Ecto neural progenitor cell (in vitro differentiated cells): ENCODE measurements at regions not wholly inside any gene's neighbourhood (a gene's known extent, or its start where the extent isn't known, plus 50 kb on each side); places are given as distances from the start of the nearest gene placed in this dataset.

Experiments
- DNase-seq: peaks from one replicate; pipeline ENCODE4 v3.0.0-alpha.2; 2018; ENCODE audit warnings: low spot score

- no peak for DNase-seq
Measured at GRCh38 chr13:40118337-40118736, 462.9 kb downstream of the COG6 start.

GRCh38 chr13:40119852-40120251 lies 464.4 kb downstream of the COG6 start:
- no peak for DNase-seq

- DNase-seq: no peak
Measured at GRCh38 chr13:40120288-40120687, 464.8 kb downstream of the COG6 start.

GRCh38 chr13:40120781-40121180 lies 465.3 kb downstream of the COG6 start:
- no peak for DNase-seq

- DNase-seq: no peak
Measured at GRCh38 chr13:40121722-40122121, 466.3 kb downstream of the COG6 start.

- no peak for DNase-seq
Measured at GRCh38 chr13:40123962-40124632, 468.6 kb downstream of the COG6 start.

- no peak for DNase-seq
Measured at GRCh38 chr13:40124633-40125015, 469.2 kb downstream of the COG6 start.

- no peak for DNase-seq
Measured at GRCh38 chr13:40125336-40125735, 469.9 kb downstream of the COG6 start.

- DNase-seq: no peak
Measured at GRCh38 chr13:40126306-40127085, 471.0 kb downstream of the COG6 start.

- DNase-seq: no peak
Measured at GRCh38 chr13:40127476-40127875, 472.0 kb downstream of the COG6 start.

GRCh38 chr13:40127925-40128324 lies 472.5 kb downstream of the COG6 start:
- DNase-seq: no peak

- DNase-seq: no peak
Measured at GRCh38 chr13:40129467-40129866, 474.0 kb downstream of the COG6 start.

- no peak for DNase-seq
Measured at GRCh38 chr13:40130871-40131636, 475.6 kb downstream of the COG6 start.

GRCh38 chr13:40132249-40132648 lies 476.8 kb downstream of the COG6 start:
- no peak for DNase-seq

GRCh38 chr13:40136896-40137295 lies 481.4 kb downstream of the COG6 start:
- no peak for DNase-seq

GRCh38 chr13:40137400-40137799 lies 481.9 kb downstream of the COG6 start:
- no peak for DNase-seq

- DNase-seq: no peak
Measured at GRCh38 chr13:40139896-40140520, 484.5 kb downstream of the COG6 start.

GRCh38 chr13:40141859-40142555 lies 486.5 kb downstream of the COG6 start:
- no peak for DNase-seq

GRCh38 chr13:40143106-40143505 lies 487.6 kb downstream of the COG6 start:
- no peak for DNase-seq

GRCh38 chr13:40143559-40143958 lies 488.1 kb downstream of the COG6 start:
- DNase-seq: no peak

GRCh38 chr13:40145139-40145538 lies 489.7 kb downstream of the COG6 start:
- no peak for DNase-seq

GRCh38 chr13:40146063-40146462 lies 490.6 kb downstream of the COG6 start:
- no peak for DNase-seq
